C4-2B (cell line): ENCODE measurements at regions not wholly inside any gene's neighbourhood (a gene's known extent, or its start where the extent isn't known, plus 50 kb on each side); places are given as distances from the start of the nearest gene placed in this dataset.

Experiments used
- ZFX ChIP-seq: fragments of 450-650 bp; IDR thresholded peaks from 2 replicates; pipeline ENCODE4 v1.6.1; 2017
- TF ChIP-seq, protein P1 (sequence below): fragments of 450-650 bp; conservative IDR thresholded peaks from 2 replicates; pipeline ENCODE4 v1.5.1; 2017; ENCODE audit warnings: mild to moderate bottlenecking

DNA sequence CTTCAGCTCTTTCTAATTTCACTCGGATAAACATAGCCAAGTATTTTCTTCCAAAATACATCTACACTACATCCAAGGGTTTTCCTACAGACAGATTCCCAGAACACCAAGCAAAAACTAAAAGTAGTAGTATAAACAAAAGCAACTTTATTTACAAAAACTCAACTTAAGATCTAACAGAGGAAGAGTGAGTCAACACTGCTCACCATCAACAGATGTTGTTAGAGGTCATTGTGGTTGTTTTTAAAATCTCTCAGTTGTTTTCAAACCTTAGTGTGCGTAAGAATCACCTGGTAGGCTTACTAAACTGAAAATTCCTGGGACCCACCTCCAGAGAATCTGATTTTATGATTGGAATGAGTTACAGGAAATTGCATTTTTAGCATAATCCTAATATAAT lies 631.7 kb upstream of the SGCG start:
- TF ChIP-seq, protein P1, sequence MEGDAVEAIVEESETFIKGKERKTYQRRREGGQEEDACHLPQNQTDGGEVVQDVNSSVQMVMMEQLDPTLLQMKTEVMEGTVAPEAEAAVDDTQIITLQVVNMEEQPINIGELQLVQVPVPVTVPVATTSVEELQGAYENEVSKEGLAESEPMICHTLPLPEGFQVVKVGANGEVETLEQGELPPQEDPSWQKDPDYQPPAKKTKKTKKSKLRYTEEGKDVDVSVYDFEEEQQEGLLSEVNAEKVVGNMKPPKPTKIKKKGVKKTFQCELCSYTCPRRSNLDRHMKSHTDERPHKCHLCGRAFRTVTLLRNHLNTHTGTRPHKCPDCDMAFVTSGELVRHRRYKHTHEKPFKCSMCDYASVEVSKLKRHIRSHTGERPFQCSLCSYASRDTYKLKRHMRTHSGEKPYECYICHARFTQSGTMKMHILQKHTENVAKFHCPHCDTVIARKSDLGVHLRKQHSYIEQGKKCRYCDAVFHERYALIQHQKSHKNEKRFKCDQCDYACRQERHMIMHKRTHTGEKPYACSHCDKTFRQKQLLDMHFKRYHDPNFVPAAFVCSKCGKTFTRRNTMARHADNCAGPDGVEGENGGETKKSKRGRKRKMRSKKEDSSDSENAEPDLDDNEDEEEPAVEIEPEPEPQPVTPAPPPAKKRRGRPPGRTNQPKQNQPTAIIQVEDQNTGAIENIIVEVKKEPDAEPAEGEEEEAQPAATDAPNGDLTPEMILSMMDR: no peak
- TF ChIP-seq ZFX: no peak
